CD14-positive monocyte (primary cell): ENCODE measurements at regions not wholly inside any gene's neighbourhood (a gene's known extent, or its start where the extent isn't known, plus 50 kb on each side); places are given as distances from the start of the nearest gene placed in this dataset.
"Not testable (repeated sequence)": the region's sequence is repeated elsewhere in the genome, so short reads cannot be mapped to it uniquely, and the experiment has no call there.

ENCODE experiments used
- DNase-seq, 3 donors: peaks; one replicate each; pipeline ENCODE4 v3.0.0-alpha.2; 2011 to 2022
- H2AFZ ChIP-seq: 2 replicates; pipeline ENCODE4 v1.6.0; 2012; ENCODE audit warnings: mild to moderate bottlenecking, low read depth, low read length, inconsistent platforms; ENCODE audit not compliant: insufficient read depth, poor library complexity, severe bottlenecking
- H3K27ac ChIP-seq, 2 donors: 1 replicate in 1 of 2; 2 replicates in 1 of 2; pipeline ENCODE4 v1.5.1; 2012 to 2013; ENCODE audit warnings: low read length in 2 of 2, control low read depth in 1 of 2, inconsistent platforms in 1 of 2, low read depth in 1 of 2, mild to moderate bottlenecking in 1 of 2
- H3K27me3 ChIP-seq, 2 donors: one replicate each; pipeline versions ENCODE4 v1.6.0 to v1.6.1; 2011 to 2013; ENCODE audit warnings: low read length in 2 of 2; ENCODE audit not compliant: control insufficient read depth in 2 of 2, insufficient read depth in 2 of 2
- H3K36me3 ChIP-seq, 2 donors: replicated peaks in 1 of 2; 1 replicate in 1 of 2; 2 replicates in 1 of 2; pipeline versions ENCODE4 v1.5.1 to v1.6.1; 2012 to 2013; ENCODE audit warnings: low read length in 2 of 2, control low read depth in 1 of 2, inconsistent platforms in 1 of 2, mild to moderate bottlenecking in 1 of 2; ENCODE audit not compliant: insufficient read depth in 2 of 2, control insufficient read depth in 1 of 2
- H3K4me1 ChIP-seq, 2 donors: 1 replicate in 1 of 2; 2 replicates in 1 of 2; pipeline versions ENCODE4 v1.5.1 to v1.6.1; 2012 to 2013; ENCODE audit warnings: low read length in 2 of 2, control low read depth in 1 of 2, inconsistent platforms in 1 of 2, mild to moderate bottlenecking in 1 of 2, moderate library complexity in 1 of 2; ENCODE audit not compliant: insufficient read depth in 2 of 2, control insufficient read depth in 1 of 2
- H3K4me2 ChIP-seq: replicated peaks from 2 replicates; pipeline ENCODE3; 2012; ENCODE audit warnings: low read length, moderate library complexity, mild to moderate bottlenecking; ENCODE audit not compliant: poor library complexity, severe bottlenecking; ENCODE audit errors: extremely low read depth
- H3K4me3 ChIP-seq, 3 experiments: fragments of 200-600 bp in 1 of 3; sonication (generic) in 1 of 3; replicated peaks in 1 of 3; 1 replicate in 2 of 3; 2 replicates in 1 of 3; pipeline ENCODE4 v1.5.1; 2011 to 2013; ENCODE audit warnings: low read length in 3 of 3, mild to moderate bottlenecking in 3 of 3, control low read depth in 2 of 3, low read depth in 2 of 3, inconsistent platforms in 1 of 3, moderate library complexity in 1 of 3
- H3K79me2 ChIP-seq: 2 replicates; pipeline ENCODE4 v1.6.0; 2012; ENCODE audit warnings: mild to moderate bottlenecking, control low read depth, inconsistent platforms, low read length, moderate library complexity; ENCODE audit not compliant: insufficient read depth
- H3K9ac ChIP-seq: 2 replicates; pipeline ENCODE4 v1.6.0; 2017; ENCODE audit warnings: low read length, mild to moderate bottlenecking; ENCODE audit not compliant: insufficient read depth, poor library complexity, severe bottlenecking
- H3K9me3 ChIP-seq, 2 donors: replicated peaks in 1 of 2; 1 replicate in 1 of 2; 2 replicates in 1 of 2; pipeline versions ENCODE4 v1.5.1 to v1.6.1; 2012 to 2013; ENCODE audit warnings: low read length in 2 of 2, control low read depth in 1 of 2; ENCODE audit not compliant: control insufficient read depth in 1 of 2, insufficient read depth in 1 of 2
- H4K20me1 ChIP-seq: 2 replicates; pipeline ENCODE4 v1.6.0; 2012; ENCODE audit warnings: mild to moderate bottlenecking, low read length, control low read depth, moderate library complexity; ENCODE audit not compliant: insufficient read depth
- H3K27ac Mint-ChIP-seq, 7 donors: one replicate each; pipeline ENCODE4 v1.8.0; 2020; ENCODE audit warnings: mild to moderate bottlenecking in 7 of 7, mixed read lengths in 7 of 7, moderate library complexity in 6 of 7, inconsistent platforms in 2 of 7
- H3K27me3 Mint-ChIP-seq, 3 donors: one replicate each; pipeline ENCODE4 v1.8.0; 2021 to 2022; ENCODE audit warnings: low read depth in 3 of 3, mild to moderate bottlenecking in 3 of 3, mixed read lengths in 3 of 3, moderate library complexity in 3 of 3, inconsistent platforms in 1 of 3
- H3K36me3 Mint-ChIP-seq, 2 donors: one replicate each; pipeline ENCODE4 v1.8.0; 2020; ENCODE audit warnings: mixed read lengths in 2 of 2, inconsistent platforms in 1 of 2, mild to moderate bottlenecking in 1 of 2
- H3K4me1 Mint-ChIP-seq: one replicate; pipeline ENCODE4 v1.8.0; 2020; ENCODE audit warnings: mild to moderate bottlenecking, mixed read lengths
- H3K4me3 Mint-ChIP-seq, 2 donors: one replicate each; pipeline ENCODE4 v1.8.0; 2020; ENCODE audit warnings: mild to moderate bottlenecking in 2 of 2, mixed read lengths in 2 of 2, moderate library complexity in 1 of 2
- H3K9me3 Mint-ChIP-seq, 7 donors: one replicate each; pipeline ENCODE4 v1.8.0; 2020 to 2022; ENCODE audit warnings: mixed read lengths in 7 of 7, mild to moderate bottlenecking in 6 of 7, moderate library complexity in 6 of 7, inconsistent platforms in 2 of 7
- WGBS: methylation state at CpG from one replicate; pipeline ENCODE4 v1.1.5; 2013; ENCODE audit warnings: missing lambda C conversion rate; ENCODE audit not compliant: insufficient coverage; 5-methylcytosine and 5-hydroxymethylcytosine counted together
- intact Hi-C, 2 donors: fragments of 100-400 bp; cut with micrococcal nuclease; formaldehyde crosslinking; loops; one replicate each; pipeline versions ENCODE4 v1.15.0 to v1.15.1; 2023
- TF ChIP-seq, protein P1 (sequence below): fragments of 200-600 bp; IDR thresholded peaks from one replicate; pipeline ENCODE4 v1.8.0; 2022; ENCODE audit warnings: antibody characterized with exemption, mild to moderate bottlenecking

DNA sequence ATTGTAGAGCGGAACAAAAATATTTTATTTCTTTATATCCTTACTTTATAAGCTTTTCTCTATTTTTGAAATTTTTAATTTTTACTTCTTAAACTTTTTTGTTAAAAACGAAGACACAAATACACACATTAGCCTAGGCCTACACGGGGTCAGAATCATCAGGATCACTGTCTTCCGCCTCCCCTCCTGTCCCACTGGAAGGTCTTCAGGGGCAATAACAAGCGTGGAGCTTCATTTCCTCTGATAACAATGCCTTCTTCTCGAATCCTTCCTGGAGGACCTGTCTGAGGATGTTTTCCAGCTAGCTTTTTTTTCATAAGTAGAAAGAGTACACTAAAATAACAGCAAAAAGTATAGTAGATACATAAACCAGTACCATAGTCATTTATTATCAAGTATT lies 77.7 kb upstream of the DGKG start:
- Histone ChIP-seq H3K9ac (no peak overlapping the region), H3K9me3 (no peaks in the 10 kb centered on the region), H3K79me2 (no peaks in the 10 kb centered on the region), H3K27me3 (no peaks in the 10 kb centered on the region), H2AFZ (no peak overlapping the region), H3K4me1 (no peaks in the 10 kb centered on the region), H4K20me1 (no peaks in the 10 kb centered on the region), H3K36me3 (no peaks in the 10 kb centered on the region), H3K27ac (no peak overlapping the region), H3K4me2 (no peak overlapping the region), H3K4me3 (no peak overlapping the region)
- no peak for DNase-seq
- TF ChIP-seq, protein P1, sequence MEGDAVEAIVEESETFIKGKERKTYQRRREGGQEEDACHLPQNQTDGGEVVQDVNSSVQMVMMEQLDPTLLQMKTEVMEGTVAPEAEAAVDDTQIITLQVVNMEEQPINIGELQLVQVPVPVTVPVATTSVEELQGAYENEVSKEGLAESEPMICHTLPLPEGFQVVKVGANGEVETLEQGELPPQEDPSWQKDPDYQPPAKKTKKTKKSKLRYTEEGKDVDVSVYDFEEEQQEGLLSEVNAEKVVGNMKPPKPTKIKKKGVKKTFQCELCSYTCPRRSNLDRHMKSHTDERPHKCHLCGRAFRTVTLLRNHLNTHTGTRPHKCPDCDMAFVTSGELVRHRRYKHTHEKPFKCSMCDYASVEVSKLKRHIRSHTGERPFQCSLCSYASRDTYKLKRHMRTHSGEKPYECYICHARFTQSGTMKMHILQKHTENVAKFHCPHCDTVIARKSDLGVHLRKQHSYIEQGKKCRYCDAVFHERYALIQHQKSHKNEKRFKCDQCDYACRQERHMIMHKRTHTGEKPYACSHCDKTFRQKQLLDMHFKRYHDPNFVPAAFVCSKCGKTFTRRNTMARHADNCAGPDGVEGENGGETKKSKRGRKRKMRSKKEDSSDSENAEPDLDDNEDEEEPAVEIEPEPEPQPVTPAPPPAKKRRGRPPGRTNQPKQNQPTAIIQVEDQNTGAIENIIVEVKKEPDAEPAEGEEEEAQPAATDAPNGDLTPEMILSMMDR: no peak
- no peak overlapping the region for H3K4me3 Mint-ChIP-seq
- H3K4me1 Mint-ChIP-seq: peaks cover 3% of the 10 kb centered on the region
- no peaks in the 10 kb centered on the region for H3K27me3 Mint-ChIP-seq
- peaks cover 0 to 7% (median 0%) of the 10 kb centered on the region in 7 donors for H3K9me3 Mint-ChIP-seq
- H3K36me3 Mint-ChIP-seq: no peaks in the 10 kb centered on the region
- intact Hi-C loops: no loop called here
- 93% methylated on average over 3 of the region's 6 CpGs for WGBS
- no peak overlapping the region for H3K27ac Mint-ChIP-seq

DNA sequence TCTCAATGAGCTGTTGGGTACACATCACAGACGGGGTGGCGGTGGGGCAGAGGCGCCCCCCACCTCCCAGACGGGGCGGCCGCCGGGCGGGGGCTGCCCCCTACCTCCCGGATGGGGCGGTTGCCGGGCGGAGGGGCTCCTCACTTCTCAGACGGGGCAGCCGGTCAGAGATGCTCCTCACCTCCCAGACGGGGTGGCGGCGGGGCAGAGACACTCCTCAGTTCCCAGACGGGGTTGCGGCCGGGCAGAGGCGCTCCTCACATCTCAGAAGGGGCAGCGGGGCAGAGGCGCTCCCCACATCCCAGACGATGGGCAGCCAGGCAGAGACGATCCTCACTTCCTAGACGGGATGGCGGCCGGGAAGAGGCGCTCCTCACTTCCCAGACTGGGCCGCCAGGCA lies 73.3 kb upstream of the DGKG start:
- intact Hi-C loops, H3K27ac ChIP-seq, H3K4me1 ChIP-seq, H3K36me3 Mint-ChIP-seq, H3K9me3 ChIP-seq, H3K4me1 Mint-ChIP-seq, H3K4me2 ChIP-seq, H4K20me1 ChIP-seq, H3K4me3 Mint-ChIP-seq, H3K27me3 Mint-ChIP-seq, DNase-seq, H3K9me3 Mint-ChIP-seq, H3K36me3 ChIP-seq, H2AFZ ChIP-seq, H3K27me3 ChIP-seq, H3K9ac ChIP-seq, H3K79me2 ChIP-seq, H3K4me3 ChIP-seq: not testable (repeated sequence)
- over 99% methylated on average over 21 of the region's 30 CpGs for WGBS
- peak overlapping the region in 1 of 7 donors; percentile 8 for H3K27ac Mint-ChIP-seq
